GM20000 (cell line): ENCODE measurements at regions not wholly inside any gene's neighbourhood (a gene's known extent, or its start where the extent isn't known, plus 50 kb on each side); places are given as distances from the start of the nearest gene placed in this dataset.

ENCODE experiments used
- DNase-seq: peaks from one replicate; pipeline ENCODE4 v3.0.0; 2012; ENCODE audit warnings: low spot score
- CTCF ChIP-seq: IDR thresholded peaks from 2 replicates; pipeline ENCODE4 v1.5.1; 2012; ENCODE audit warnings: mild to moderate bottlenecking, control low read depth; ENCODE audit errors: extremely low read depth, missing control alignments

DNA sequence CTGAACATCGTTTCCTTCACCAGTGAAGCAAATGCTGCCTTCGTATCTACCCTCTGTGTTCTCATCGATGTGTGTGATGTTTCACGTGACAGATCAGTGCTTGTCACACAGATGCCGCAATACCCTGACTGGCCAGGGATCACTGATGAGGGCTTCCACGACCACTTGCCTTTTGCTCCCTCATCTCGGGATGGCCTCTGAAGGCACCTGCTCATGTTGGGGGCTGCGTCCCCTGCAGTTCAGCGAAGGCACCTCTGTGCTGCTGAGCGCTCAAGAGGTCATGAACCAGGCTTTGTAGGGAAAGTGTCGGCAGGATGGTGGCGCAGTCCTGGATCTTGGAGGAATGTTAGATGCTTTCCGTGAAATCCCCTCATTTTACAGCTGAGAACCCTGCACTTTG, 79.2 kb upstream of the KLF13 start:
- no peak for DNase-seq
- TF ChIP-seq CTCF: no peak

DNA sequence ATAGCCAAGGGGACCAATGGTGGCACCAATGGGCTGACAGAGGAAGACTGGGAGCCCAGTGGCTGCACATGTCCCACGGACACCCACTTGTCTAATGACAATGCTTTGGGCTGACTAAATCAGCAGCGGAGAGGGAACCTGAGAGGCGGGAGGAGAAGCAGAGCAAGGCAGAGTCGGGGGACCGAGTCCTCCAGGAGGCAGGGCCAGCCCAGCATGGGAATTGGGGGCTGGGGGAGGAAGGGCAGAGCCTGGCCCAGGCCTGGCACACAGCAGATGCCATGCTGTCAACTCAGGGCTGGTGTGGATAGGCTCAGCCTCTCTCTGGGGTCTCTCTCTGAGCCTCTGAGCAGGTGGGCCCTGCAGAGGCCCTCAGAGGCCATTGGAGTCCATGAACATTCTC, 78.4 kb upstream of the KLF13 start:
- no peak for DNase-seq
- no peak for TF ChIP-seq CTCF

DNA sequence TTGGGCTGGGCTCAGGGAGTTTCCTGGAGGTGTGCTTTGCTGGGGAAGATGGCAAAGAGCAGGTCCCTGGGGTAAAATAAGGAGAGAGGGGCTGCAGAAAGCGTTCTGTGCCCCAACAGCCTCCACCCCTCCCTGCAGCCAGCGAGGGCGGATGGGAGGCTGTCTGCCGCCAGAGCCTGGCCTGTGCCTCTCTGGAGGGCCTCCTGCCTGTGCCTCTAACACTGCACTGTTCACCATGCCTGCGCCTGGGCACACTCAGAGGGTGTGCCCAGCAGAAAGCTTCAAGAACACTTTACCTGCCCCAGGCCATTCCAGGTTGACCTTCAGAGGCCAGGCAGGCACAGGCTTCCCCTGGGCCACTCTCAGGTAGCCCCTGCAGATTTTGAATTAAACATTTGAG, 77.7 kb upstream of the KLF13 start:
- TF ChIP-seq CTCF: no peak
- DNase-seq: no peak

DNA sequence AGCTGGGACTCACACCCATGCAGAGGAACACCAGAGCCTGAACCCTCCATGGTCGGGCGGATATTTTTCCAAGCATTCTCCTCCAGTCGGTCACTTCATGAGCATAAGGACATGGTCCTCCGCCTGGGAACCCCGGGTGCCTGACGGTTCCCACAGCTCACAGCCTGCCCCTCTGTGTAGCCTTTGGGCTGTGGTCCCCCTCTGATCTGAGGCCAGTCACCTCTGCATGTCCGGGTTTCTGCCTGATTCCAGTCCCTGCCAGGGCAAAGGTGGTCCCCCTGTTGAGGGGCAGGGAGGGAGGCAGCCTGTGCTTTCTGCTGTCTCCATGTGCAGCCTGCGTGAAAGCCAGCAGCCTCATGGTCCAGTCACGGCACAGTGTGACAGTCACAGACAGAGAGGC, 76.6 kb upstream of the KLF13 start:
- DNase-seq: no peak
- TF ChIP-seq CTCF: no peak

- DNase-seq: no peak
- TF ChIP-seq CTCF: no peak
These were observed 75.5 kb upstream of the KLF13 start for GRCh38 chr15:31251165-31251564.

GRCh38 chr15:31252171-31252785, 74.4 kb upstream of the KLF13 start:
- TF ChIP-seq CTCF: no peak
- DNase-seq: no peak

GRCh38 chr15:31254431-31255175, 72.0 kb upstream of the KLF13 start:
- no peak for DNase-seq
- TF ChIP-seq CTCF: no peak
